Pancreas (tissue), 10 donors: ENCODE measurements at regions not wholly inside any gene's neighbourhood (a gene's known extent, or its start where the extent isn't known, plus 50 kb on each side); places are given as distances from the start of the nearest gene placed in this dataset.

Experiments
- ATAC-seq, 4 donors: fragments of 200-7000 bp; cut with Tn5 transposase; one replicate each; pipeline versions ENCODE4 v1.8.0 to v1.9.1; 2020; ENCODE audit warnings: mild to moderate bottlenecking in 4 of 4, moderate library complexity in 4 of 4
- DNase-seq, 6 donors: peaks; one replicate each; pipeline ENCODE4 v3.0.0-alpha.2; 2020
- FAIRE-seq: peaks from 2 replicates; lab custom pipeline; 2012; peaks lifted over from hg19 to GRCh38; lab: Jason Lieb, UNC
- H3K27ac ChIP-seq, 4 donors: fragments of 200-600 bp; sonication (generic); 1 replicate in 3 of 4; 2 replicates in 1 of 4; pipeline versions ENCODE4 v1.5.0 to v1.8.0; 2020
- H3K27me3 ChIP-seq, 4 donors: fragments of 200-600 bp; one replicate each; pipeline ENCODE4 v1.8.0; 2021
- H3K36me3 ChIP-seq, 3 donors: fragments of 200-600 bp; sonication (generic) in 1 of 3; one replicate each; pipeline versions ENCODE4 v1.5.0 to v1.8.0; 2020 to 2021
- H3K4me1 ChIP-seq, 3 donors: fragments of 200-600 bp; one replicate each; pipeline ENCODE4 v1.8.0; 2021
- H3K4me3 ChIP-seq, 4 donors: fragments of 200-600 bp; sonication (generic) in 2 of 4; one replicate each; pipeline versions ENCODE4 v1.5.0 to v1.8.0; 2020 to 2021
- H3K9me3 ChIP-seq, 4 donors: fragments of 200-600 bp; one replicate each; pipeline ENCODE4 v1.8.0; 2021
- CTCF ChIP-seq, 4 donors: fragments of 200-600 bp; sonication (generic) in 3 of 4; IDR thresholded peaks; one replicate each; pipeline versions ENCODE4 v1.5.0 to v1.8.0; 2021; ENCODE audit warnings: antibody characterized with exemption in 4 of 4
- WGBS, 2 donors: extraction: QIAGEN DNeasy Blood & Tissue Kit; methylation state at CpG; one replicate each; pipeline ENCODE4 v1.1.7; 2013; 5-methylcytosine and 5-hydroxymethylcytosine counted together
- intact Hi-C, 3 donors: fragments of 100-400 bp; cut with DNase I; formaldehyde crosslinking; loops; one replicate each; pipeline versions ENCODE4 v1.11.1 to v1.14.2; 2022
- donor health status: healthy with polysubstance abuse.
- donor health status: DM: no; HTN: no; CAD: no; lungs with moderate emphysema.
- donor health status: DM: no; HTN: no; CAD: no.
- donor health status: control.
- donor health status: control.
- donor health status: Bipolar disorder and iron deficiency.
- donor health status: DM: yes; HTN: yes; CAD: no.
- donor health status: DM: no; HTN: no; CAD: no.
- donor health status: DM: no; HTN: no; CAD: no.
- donor health status: DM: yes; HTN: yes; CAD: no.

DNA sequence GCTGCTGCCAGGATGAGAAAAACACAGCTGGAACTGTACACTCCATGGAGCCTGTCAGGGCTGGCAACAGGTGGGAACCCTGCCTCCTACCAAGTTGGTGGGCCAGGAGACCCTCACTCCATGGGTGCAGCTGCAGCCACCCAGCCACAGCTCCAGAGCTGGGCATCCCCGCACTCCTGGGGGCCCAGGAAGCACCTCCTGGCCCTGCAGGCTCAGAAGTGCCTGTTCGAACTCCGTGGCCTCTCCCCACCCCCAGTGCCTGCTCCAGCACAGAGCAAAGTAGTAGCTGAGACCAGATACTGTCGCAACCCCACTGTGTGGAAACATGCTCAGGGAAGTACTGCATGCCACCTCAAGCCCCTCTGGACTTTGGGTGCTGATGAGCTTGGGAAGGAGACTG is 564.0 kb upstream of the ACO1 start:
- ATAC-seq (no peak), DNase-seq (no peak), FAIRE-seq (no peak)
- Histone ChIP-seq H3K27ac (no peak overlapping the region), H3K27me3 (no peaks in the 10 kb centered on the region), H3K36me3 (no peaks in the 10 kb centered on the region), H3K4me1 (no peaks in the 10 kb centered on the region), H3K4me3 (no peak overlapping the region), H3K9me3 (no peaks in the 10 kb centered on the region)
- 61 to 84% methylated on average over 4 of the region's 4 CpGs for WGBS, 2 donors
- no peak for TF ChIP-seq CTCF (IDR thresholded peaks at IDR 0.05)
- intact Hi-C loops, result no loop called here

DNA sequence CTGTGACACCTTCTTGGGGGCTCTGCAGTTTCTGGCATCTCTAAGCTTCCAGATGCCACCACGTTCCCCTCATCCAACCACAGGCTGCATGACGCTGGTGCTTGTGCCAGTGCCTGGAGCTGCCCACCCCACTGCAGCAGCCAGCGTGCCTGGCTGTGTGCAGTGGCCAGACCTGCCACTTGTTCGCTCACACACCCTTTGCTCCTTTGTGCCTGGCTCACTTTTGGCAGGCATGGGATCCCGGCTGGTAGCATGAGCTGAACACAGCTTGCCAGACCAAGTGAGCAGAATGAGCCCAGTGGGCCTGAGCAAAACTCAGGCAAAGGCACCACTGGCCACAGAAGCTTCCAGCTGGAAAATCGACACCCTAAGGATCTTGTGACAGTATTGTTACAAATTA is 562.9 kb upstream of the ACO1 start:
- H3K27ac ChIP-seq, result no peak overlapping the region
- no peaks in the 10 kb centered on the region for H3K36me3 ChIP-seq
- WGBS, 2 donors, result 49 to 70% methylated on average over 6 of the region's 6 CpGs
- intact Hi-C loops, result no loop called here
- FAIRE-seq (no peak), DNase-seq (peak in 1 of 6 donors; percentile 13), ATAC-seq (no peak)
- H3K9me3 ChIP-seq, result no peaks in the 10 kb centered on the region
- no peaks in the 10 kb centered on the region for H3K27me3 ChIP-seq
- no peak for TF ChIP-seq CTCF (IDR thresholded peaks at IDR 0.05)
- H3K4me1 ChIP-seq, result no peaks in the 10 kb centered on the region
- H3K4me3 ChIP-seq, result no peak overlapping the region

GRCh38 chr9:31823365-31823764 is 561.1 kb upstream of the ACO1 start:
- TF ChIP-seq CTCF (IDR thresholded peaks at IDR 0.05), result no peak
- ATAC-seq, result no peak
- no peak for FAIRE-seq
- intact Hi-C loops, result no loop called here
- no peaks in the 10 kb centered on the region for H3K4me1 ChIP-seq
- no peaks in the 10 kb centered on the region for H3K27me3 ChIP-seq
- no peak for DNase-seq
- H3K27ac ChIP-seq, result no peak overlapping the region
- no peak overlapping the region for H3K4me3 ChIP-seq
- H3K9me3 ChIP-seq, result no peaks in the 10 kb centered on the region
- WGBS, 2 donors, result 54 to 67% methylated on average over 2 of the region's 2 CpGs
- no peaks in the 10 kb centered on the region for H3K36me3 ChIP-seq

DNA sequence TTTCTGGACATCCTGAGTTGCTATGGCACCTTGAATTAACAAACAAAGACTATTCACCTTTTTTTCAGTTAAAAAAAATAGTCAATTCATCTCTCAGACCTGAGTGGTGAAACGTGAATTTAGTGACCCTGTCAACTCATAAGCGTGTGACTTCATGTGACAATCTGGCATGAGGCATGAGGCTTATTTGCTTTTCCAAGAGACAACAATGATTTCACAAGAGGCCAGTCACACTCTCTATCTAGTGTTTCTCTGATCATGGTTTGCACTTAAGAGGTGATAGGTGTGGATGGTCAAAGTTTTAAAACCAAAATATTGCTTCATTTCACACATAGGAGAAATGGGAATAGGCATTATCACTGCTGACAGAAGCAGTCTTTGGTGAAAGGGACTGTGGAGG is 559.6 kb upstream of the ACO1 start:
- H3K4me1 ChIP-seq, result no peaks in the 10 kb centered on the region
- FAIRE-seq (no peak), ATAC-seq (peak in 3 of 4 donors; percentile 61 to 82 (median 68)), DNase-seq (no peak)
- intact Hi-C loops, result no loop called here
- TF ChIP-seq CTCF (IDR thresholded peaks at IDR 0.05), result no peak
- no peaks in the 10 kb centered on the region for H3K9me3 ChIP-seq
- WGBS, 2 donors, result 7 to 17% methylated on average over 2 of the region's 2 CpGs
- H3K4me3 ChIP-seq, result no peak overlapping the region
- H3K27ac ChIP-seq, result no peak overlapping the region
- no peaks in the 10 kb centered on the region for H3K36me3 ChIP-seq
- H3K27me3 ChIP-seq, result no peaks in the 10 kb centered on the region

DNA sequence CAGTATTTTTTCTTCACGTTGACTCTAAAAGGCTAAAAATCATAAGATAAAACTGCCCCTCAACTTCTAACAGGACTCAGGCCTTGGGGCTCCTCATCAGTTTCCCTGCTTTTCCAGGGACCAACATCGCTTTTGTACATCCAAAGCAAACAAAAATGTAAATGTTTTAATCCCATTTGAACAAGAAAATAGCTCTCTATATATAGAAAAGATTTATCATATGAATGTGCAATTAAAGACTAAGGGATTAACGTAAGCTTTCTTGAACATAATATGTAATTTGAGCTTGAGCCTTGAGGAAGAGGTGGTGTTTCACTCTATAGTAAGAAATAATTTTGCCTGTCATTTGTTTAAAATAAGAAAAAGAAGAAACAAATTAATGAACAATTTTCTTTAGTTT is 547.2 kb upstream of the ACO1 start:
- no peak for TF ChIP-seq CTCF (IDR thresholded peaks at IDR 0.05)
- Histone ChIP-seq H3K27me3 (no peaks in the 10 kb centered on the region), H3K4me3 (no peak overlapping the region), H3K27ac (no peak overlapping the region), H3K4me1 (no peaks in the 10 kb centered on the region), H3K36me3 (no peaks in the 10 kb centered on the region), H3K9me3 (no peaks in the 10 kb centered on the region)
- ATAC-seq (no peak), DNase-seq (no peak), FAIRE-seq (no peak)
- intact Hi-C loops, result no loop called here
- WGBS, 2 donors, result 49 to 62% methylated on average over 3 of the region's 3 CpGs
